ENCODE measurements at regions not wholly inside any gene's neighbourhood (a gene's known extent, or its start where the extent isn't known, plus 50 kb on each side); places are given as distances from the start of the nearest gene placed in this dataset.

- DNase-seq (ENCODE audit: low read depth in 2 of 2): no peak
Measured at GRCh38 chr15:26376243-26376642, 396.6 kb downstream of the GABRB3 start.

- DNase-seq (ENCODE audit: low read depth in 2 of 2): no peak
Measured at GRCh38 chr15:26374806-26375205, 398.1 kb downstream of the GABRB3 start.

- no peak for DNase-seq (ENCODE audit: low read depth in 2 of 2)
Measured at GRCh38 chr15:26372706-26373105, 400.2 kb downstream of the GABRB3 start.

- DNase-seq (ENCODE audit: low read depth in 2 of 2): no peak
Measured at GRCh38 chr15:26365077-26365476, 407.8 kb downstream of the GABRB3 start.

- DNase-seq (ENCODE audit: low read depth in 2 of 2): no peak
Measured at GRCh38 chr15:26359855-26360254, 413.0 kb downstream of the GABRB3 start.

GRCh38 chr15:26358708-26359107, 414.2 kb downstream of the GABRB3 start:
- DNase-seq (ENCODE audit: low read depth in 2 of 2): no peak

GRCh38 chr15:26357653-26358052, 415.2 kb downstream of the GABRB3 start:
- DNase-seq (ENCODE audit: low read depth in 2 of 2): no peak

- DNase-seq (ENCODE audit: low read depth in 2 of 2): no peak
Measured at GRCh38 chr15:26355472-26356074, 417.3 kb downstream of the GABRB3 start.

GRCh38 chr15:26352909-26353308, 420.0 kb downstream of the GABRB3 start:
- DNase-seq (ENCODE audit: low read depth in 2 of 2): no peak

GRCh38 chr15:26352406-26352805, 420.5 kb downstream of the GABRB3 start:
- no peak for DNase-seq (ENCODE audit: low read depth in 2 of 2)

- DNase-seq (ENCODE audit: low read depth in 2 of 2): no peak
Measured at GRCh38 chr15:26325495-26325894, 447.4 kb downstream of the GABRB3 start.

GRCh38 chr15:26323566-26323965, 449.3 kb downstream of the GABRB3 start:
- no peak for DNase-seq (ENCODE audit: low read depth in 2 of 2)

- no peak for DNase-seq (ENCODE audit: low read depth in 2 of 2)
Measured at GRCh38 chr15:26318689-26319088, 454.2 kb downstream of the GABRB3 start.

- no peak for DNase-seq (ENCODE audit: low read depth in 2 of 2)
Measured at GRCh38 chr15:26314577-26314976, 451.4 kb upstream of the ATP10A start.

- DNase-seq (ENCODE audit: low read depth in 2 of 2): no peak
Measured at GRCh38 chr15:26311710-26312236, 448.6 kb upstream of the ATP10A start.

- no peak for DNase-seq (ENCODE audit: low read depth in 2 of 2)
Measured at GRCh38 chr15:26298659-26299170, 435.6 kb upstream of the ATP10A start.

GRCh38 chr15:26298010-26298658, 435.0 kb upstream of the ATP10A start:
- no peak for DNase-seq (ENCODE audit: low read depth in 2 of 2)

GRCh38 chr15:26295336-26296085, 432.4 kb upstream of the ATP10A start:
- no peak for DNase-seq (ENCODE audit: low read depth in 2 of 2)

GRCh38 chr15:26294059-26294689, 431.0 kb upstream of the ATP10A start:
- no peak for DNase-seq (ENCODE audit: low read depth in 2 of 2)

GRCh38 chr15:26287381-26287780, 424.3 kb upstream of the ATP10A start:
- DNase-seq (ENCODE audit: low read depth in 2 of 2): no peak

- no peak for DNase-seq (ENCODE audit: low read depth in 2 of 2)
Measured at GRCh38 chr15:26280281-26280680, 417.2 kb upstream of the ATP10A start.

GRCh38 chr15:26261966-26262365, 398.8 kb upstream of the ATP10A start:
- no peak for DNase-seq (ENCODE audit: low read depth in 2 of 2)
